GM18505 (cell line): ENCODE measurements at regions not wholly inside any gene's neighbourhood (a gene's known extent, or its start where the extent isn't known, plus 50 kb on each side); places are given as distances from the start of the nearest gene placed in this dataset.
"Not testable (repeated sequence)": the region's sequence is repeated elsewhere in the genome, so short reads cannot be mapped to it uniquely, and the experiment has no call there.

ENCODE experiments used
- ATAC-seq: cut with Tn5 transposase; IDR thresholded peaks from one replicate; pipeline ENCODE4 v1.9.1; 2021; ENCODE audit not compliant: unreplicated experiment
- POLR2A ChIP-seq: IDR thresholded peaks from 4 replicates; pipeline ENCODE4 v1.6.1; 2011; ENCODE audit warnings: borderline replicate concordance; ENCODE audit not compliant: insufficient read depth, insufficient read length; ENCODE audit errors: extremely low read depth

- no peak for TF ChIP-seq POLR2A
- no peak for ATAC-seq
These were observed 1113.7 kb downstream of the OTOL1 start for GRCh38 chr3:162610261-162610660.

DNA sequence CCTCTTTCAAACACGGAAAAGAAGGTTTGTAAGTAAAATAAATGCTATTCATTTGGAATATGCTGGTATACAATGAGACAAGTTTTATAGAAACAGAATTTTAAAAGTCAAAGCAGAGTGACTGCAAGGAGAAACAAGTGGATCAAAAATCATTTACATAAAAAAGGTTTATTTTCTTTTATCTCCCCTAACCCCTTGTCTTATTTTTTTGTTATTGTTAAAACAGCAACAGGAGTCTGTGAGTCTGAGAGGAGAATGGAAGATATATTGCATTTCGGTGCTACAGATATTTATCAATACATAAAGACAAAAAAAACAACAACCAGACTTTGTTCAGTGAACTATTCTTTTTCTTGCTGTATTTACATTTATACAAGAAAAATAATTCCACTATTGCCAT lies 1116.4 kb downstream of the OTOL1 start:
- no peak for TF ChIP-seq POLR2A
- ATAC-seq: no peak

DNA sequence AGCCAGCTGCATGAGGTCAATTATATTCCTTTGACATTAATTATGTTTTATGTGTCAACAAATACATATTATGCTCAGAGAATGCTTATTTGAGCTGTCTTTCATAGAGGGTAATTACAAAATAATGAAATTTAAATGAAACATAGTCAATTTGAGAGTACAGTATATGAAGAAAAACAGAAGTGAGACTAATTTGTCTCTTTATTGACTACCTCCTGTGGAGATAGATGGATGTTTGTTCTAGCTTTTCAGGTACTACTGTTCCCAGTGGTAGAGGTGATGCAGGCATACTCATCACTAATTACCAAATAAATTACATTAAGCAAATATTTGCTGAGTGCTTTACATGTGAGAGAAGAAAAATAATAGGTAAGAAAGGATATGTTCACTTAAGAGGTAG lies 1129.6 kb downstream of the OTOL1 start:
- no peak for ATAC-seq
- TF ChIP-seq POLR2A: no peak

GRCh38 chr3:162628531-162628930 lies 1131.9 kb downstream of the OTOL1 start:
- no peak for TF ChIP-seq POLR2A
- ATAC-seq: no peak

GRCh38 chr3:162629372-162629771 lies 1132.8 kb downstream of the OTOL1 start:
- no peak for ATAC-seq
- TF ChIP-seq POLR2A: no peak

DNA sequence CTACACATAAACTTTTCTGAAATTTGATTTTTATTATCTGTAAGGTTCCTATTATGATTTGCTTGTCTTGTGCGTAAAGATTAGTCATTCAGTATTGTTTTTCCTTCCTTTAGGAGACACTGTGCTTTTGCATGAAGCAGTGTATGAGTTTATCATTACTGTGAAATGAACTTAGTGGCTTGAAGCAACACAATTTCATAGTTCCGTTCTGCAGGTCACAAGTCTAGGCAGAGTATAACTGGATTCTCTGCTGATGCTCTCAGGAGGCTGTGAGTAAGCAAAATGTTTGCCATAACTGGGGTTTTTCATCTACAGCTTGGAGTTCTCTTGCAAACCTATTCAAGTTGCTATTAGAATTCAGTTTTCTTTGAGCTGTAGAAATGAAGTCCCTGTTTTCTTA lies 1136.1 kb downstream of the OTOL1 start:
- ATAC-seq: no peak
- TF ChIP-seq POLR2A: no peak

GRCh38 chr3:162640208-162640607 lies 1143.6 kb downstream of the OTOL1 start:
- ATAC-seq: not testable (repeated sequence)

GRCh38 chr3:162641317-162641716 lies 1144.7 kb downstream of the OTOL1 start:
- TF ChIP-seq POLR2A: no peak
- no peak for ATAC-seq

GRCh38 chr3:162641907-162642306 lies 1145.3 kb downstream of the OTOL1 start:
- no peak for TF ChIP-seq POLR2A
- ATAC-seq: no peak

DNA sequence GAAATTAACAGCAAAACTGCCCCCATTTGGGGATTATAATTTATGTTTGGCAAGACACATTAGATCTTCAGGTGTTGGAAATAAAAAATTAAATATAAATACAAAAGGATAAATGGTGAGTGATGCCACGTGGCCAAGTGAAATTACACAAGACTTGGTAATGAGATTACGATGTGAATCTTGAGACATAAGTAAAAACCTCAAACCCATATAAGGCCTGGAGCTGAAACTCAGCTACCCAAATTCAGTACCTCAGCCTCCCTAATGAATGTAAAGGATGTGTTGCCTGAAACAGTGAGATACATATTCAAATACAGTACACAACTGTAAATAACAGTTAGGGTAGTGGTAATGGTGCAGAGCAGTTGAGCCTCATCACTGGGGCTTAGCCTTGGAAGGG lies 1146.6 kb downstream of the OTOL1 start:
- ATAC-seq: no peak
- TF ChIP-seq POLR2A: no peak

DNA sequence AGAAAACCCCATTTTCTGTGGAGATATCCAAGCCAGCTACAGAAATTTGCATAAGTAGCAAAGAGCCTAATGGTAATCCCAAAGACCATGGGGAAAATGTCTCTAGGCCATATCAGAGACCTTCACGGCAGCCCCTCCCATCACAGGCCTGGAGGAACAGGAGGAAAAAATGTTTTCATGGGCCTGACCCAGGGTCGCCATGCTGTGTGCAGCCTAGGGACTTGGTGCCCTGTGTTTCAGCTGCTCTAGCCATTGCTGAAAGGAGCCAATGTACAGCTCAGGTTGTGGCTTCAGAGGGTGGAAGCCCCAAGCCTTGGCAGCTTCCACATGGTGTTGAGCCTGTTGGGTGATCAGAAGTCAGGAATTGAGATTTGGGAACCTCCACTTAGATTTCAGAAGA lies 1150.7 kb downstream of the OTOL1 start:
- TF ChIP-seq POLR2A: no peak
- ATAC-seq: no peak

GRCh38 chr3:162658003-162658402 lies 1161.4 kb downstream of the OTOL1 start:
- TF ChIP-seq POLR2A: no peak

DNA sequence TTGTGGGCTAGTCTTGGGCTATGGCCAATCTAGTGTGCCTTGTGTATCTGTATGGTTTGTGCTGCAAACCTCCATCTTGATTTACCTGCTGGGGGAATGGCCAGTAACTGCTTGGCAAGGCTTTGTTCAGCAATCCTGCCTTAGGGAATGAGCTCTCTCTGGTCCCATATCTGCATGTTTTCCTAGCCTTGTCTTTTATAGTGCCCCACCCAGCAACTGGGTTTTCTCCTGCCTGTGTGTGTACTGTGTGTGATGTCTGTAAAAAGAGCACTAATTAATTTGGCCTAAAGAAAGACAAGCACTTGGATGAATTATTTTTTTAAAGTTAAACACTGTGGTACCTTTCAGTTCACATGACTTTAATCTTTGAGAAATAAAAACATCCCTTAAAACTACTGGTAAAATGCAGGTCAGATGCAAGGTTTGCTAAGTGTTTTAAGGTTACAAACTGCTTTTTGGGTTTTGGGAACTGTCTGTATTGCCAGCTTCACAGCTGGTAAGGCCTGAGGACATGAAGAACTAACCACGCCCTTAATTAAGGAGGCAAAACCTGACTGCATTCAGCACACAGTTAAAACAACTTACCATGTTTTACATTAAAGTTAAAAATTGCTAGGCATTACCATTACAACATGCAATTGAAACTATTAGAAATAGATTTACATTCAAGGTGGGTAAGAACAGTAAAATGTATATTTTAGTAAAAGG lies 1169.2 kb downstream of the OTOL1 start:
- ATAC-seq: no peak
- no peak for TF ChIP-seq POLR2A

More at GRCh38 chr3:162658003-162658402, 1161.4 kb downstream of the OTOL1 start:
- ATAC-seq: no peak

- no peak for ATAC-seq
- TF ChIP-seq POLR2A: no peak
These were observed 1170.2 kb downstream of the OTOL1 start for GRCh38 chr3:162666835-162667234.

GRCh38 chr3:162670181-162670580 lies 1173.6 kb downstream of the OTOL1 start:
- TF ChIP-seq POLR2A: no peak
- ATAC-seq: no peak

DNA sequence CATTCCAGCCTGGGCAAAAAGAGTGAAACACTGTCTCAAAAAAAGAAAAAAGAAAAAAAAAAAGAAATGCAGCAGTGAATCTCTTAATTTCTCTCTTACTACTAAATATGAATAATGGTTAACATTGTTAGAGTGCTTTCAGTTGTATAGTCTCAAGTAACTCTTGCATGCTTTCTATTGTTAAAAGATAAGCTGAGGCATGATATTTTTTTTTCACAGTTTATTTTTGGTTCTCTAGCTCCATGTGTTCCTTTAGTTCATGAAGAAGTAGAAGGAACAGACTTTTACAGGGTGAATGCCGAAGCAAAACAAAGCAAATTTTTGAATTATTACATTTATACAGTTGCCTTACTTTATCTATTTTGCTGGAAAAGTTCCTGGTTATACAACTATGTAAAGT lies 1180.9 kb downstream of the OTOL1 start:
- no peak for ATAC-seq
- TF ChIP-seq POLR2A: no peak

DNA sequence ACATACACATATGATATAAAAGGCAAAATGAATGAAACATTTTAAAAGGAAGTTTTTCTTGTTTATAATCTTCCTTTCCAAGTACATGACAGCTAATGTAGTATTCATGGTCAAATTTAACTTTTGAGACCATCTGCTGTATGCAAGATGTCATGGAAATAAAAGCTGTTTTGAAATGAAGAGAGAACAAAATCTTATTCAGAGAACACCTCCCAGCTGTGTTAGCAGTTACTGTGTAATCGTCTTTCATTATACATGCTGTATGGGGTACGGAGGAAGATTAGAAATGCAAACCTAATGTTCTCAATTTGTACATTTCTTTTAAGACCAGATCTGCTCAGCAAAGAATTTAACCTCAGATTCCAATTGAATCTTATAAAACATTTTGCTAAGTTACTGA lies 1182.3 kb downstream of the OTOL1 start:
- no peak for TF ChIP-seq POLR2A
- no peak for ATAC-seq
